ENCODE measurements at regions not wholly inside any gene's neighbourhood (a gene's known extent, or its start where the extent isn't known, plus 50 kb on each side); places are given as distances from the start of the nearest gene placed in this dataset.
A peak's percentile ranks its signal among the peaks of the same experiment; 100 is the strongest.

- Mint-ChIP-seq H3K4me1 (ENCODE audit: low read depth) (peaks cover 4% of the 10 kb centered on the region), H3K27ac (no peak overlapping the region), H3K36me3 (peaks cover 4% of the 10 kb centered on the region), H3K27me3 (peaks cover 49% of the 10 kb centered on the region), H3K9me3 (ENCODE audit: low read depth) (no peaks in the 10 kb centered on the region), H3K4me3 (peak overlapping the region; percentile 27)
These were observed 104.8 kb upstream of the DIO3 start for GRCh38 chr14:101456246-101457175.

- H3K4me3 Mint-ChIP-seq, result no peak overlapping the region
- peaks cover 4% of the 10 kb centered on the region for H3K4me1 Mint-ChIP-seq (ENCODE audit: low read depth)
- peaks cover 46% of the 10 kb centered on the region for H3K27me3 Mint-ChIP-seq
- no peak overlapping the region for H3K27ac Mint-ChIP-seq
- no peaks in the 10 kb centered on the region for H3K9me3 Mint-ChIP-seq (ENCODE audit: low read depth)
- peaks cover 4% of the 10 kb centered on the region for H3K36me3 Mint-ChIP-seq
These were observed 103.9 kb upstream of the DIO3 start for GRCh38 chr14:101457301-101457935.

DNA sequence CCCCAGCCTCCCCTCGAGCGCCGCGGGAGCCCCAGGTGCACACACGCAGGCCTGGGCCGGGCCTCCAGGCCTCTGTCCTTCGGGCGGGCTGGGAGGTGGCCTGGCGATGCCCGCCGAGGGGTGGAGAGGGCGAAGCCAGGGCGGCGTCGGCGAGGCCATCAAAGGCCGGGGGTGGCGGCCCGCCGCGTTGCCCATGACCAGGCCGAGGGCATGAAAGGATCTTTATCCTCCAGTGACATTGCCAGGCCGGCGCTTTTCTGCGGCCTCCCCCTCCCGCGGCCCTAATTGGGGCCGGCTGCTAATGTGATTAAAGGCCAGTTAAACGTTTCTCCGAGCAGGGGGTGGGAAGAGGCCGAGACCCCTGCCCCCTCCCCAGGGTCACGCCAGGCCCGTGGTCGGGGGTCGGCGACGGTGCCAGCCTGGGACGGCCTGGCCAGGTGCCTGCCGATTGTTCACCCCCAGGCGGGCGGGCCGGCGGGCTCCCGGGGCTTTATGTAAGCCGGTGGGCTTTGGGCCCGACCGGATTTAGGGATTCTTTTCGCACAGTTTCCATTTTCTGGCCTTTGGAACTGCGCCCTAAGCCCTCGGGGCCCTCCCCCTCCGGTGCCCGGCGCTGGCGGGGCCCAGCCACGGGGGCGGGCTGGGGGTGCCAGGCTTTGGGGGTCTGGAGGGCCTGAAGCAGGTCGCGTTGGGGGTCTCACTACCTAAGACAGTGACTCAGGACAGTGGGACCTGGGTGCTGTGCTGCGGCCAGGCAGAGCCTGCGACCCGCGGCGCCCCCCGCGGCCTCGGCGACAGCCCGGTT, 103.2 kb upstream of the DIO3 start:
- H3K9me3 Mint-ChIP-seq (ENCODE audit: low read depth), result no peaks in the 10 kb centered on the region
- peaks cover 43% of the 10 kb centered on the region for H3K27me3 Mint-ChIP-seq
- peaks cover 4% of the 10 kb centered on the region for H3K36me3 Mint-ChIP-seq
- peaks cover 4% of the 10 kb centered on the region for H3K4me1 Mint-ChIP-seq (ENCODE audit: low read depth)
- H3K27ac Mint-ChIP-seq, result no peak overlapping the region
- no peak overlapping the region for H3K4me3 Mint-ChIP-seq

GRCh38 chr14:101458741-101459550, 102.3 kb upstream of the DIO3 start:
- Mint-ChIP-seq H3K27me3 (peaks cover 38% of the 10 kb centered on the region), H3K36me3 (peaks cover 4% of the 10 kb centered on the region), H3K4me3 (peak overlapping the region; percentile 30), H3K27ac (no peak overlapping the region), H3K4me1 (ENCODE audit: low read depth) (peaks cover 4% of the 10 kb centered on the region), H3K9me3 (ENCODE audit: low read depth) (no peaks in the 10 kb centered on the region)

- Mint-ChIP-seq H3K27ac (no peak overlapping the region), H3K4me3 (no peak overlapping the region), H3K9me3 (ENCODE audit: low read depth) (no peaks in the 10 kb centered on the region), H3K36me3 (peaks cover 2% of the 10 kb centered on the region), H3K27me3 (peaks cover 33% of the 10 kb centered on the region), H3K4me1 (ENCODE audit: low read depth) (peaks cover 4% of the 10 kb centered on the region)
These were observed 101.8 kb upstream of the DIO3 start for GRCh38 chr14:101459551-101459900.

GRCh38 chr14:101460521-101460920, 100.8 kb upstream of the DIO3 start:
- Mint-ChIP-seq H3K27ac (no peak overlapping the region), H3K36me3 (peaks cover 2% of the 10 kb centered on the region), H3K9me3 (ENCODE audit: low read depth) (no peaks in the 10 kb centered on the region), H3K27me3 (peaks cover 25% of the 10 kb centered on the region), H3K4me1 (ENCODE audit: low read depth) (peaks cover 4% of the 10 kb centered on the region), H3K4me3 (no peak overlapping the region)

DNA sequence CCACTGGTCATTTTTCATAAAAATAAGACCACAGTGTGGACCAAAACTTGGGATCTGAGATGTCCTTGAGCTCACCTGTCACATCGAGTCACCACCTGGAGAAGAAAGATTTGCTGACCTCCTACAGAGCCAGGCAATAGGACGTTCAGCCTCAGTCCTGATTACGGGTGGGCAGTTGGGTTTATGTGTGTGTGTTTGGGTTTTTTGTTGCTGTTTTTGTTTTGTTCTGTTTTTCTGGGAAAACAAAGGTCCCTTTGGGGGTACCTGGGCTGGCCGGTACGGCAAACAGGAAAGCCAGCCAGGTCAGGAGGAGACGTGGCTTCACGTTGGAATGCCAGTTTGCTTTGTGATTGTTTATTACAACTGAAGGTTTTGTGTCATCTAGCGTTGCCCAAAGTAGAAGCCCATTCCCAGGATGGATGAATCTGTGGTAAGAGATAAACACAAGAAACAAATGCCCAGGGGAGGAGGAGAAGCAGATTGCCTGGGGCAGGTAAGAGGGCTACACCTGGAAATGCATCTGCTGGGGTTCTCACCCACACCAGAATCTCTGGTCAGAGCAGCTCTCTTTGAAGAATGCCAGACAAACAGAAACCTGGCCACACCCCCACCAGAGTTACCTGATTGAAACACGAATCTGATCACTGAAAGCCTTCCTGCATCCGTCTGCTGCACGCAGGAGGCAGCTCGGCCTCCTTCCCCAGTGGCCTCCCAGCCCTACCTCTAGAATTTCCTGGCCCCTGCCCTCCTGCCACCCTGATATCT, 100.1 kb upstream of the DIO3 start:
- Mint-ChIP-seq H3K27me3 (peaks cover 19% of the 10 kb centered on the region), H3K27ac (no peak overlapping the region), H3K4me1 (ENCODE audit: low read depth) (peaks cover 4% of the 10 kb centered on the region), H3K36me3 (peaks cover 2% of the 10 kb centered on the region), H3K4me3 (no peak overlapping the region), H3K9me3 (ENCODE audit: low read depth) (no peaks in the 10 kb centered on the region)

GRCh38 chr14:101461891-101462290, 99.4 kb upstream of the DIO3 start:
- peaks cover 2% of the 10 kb centered on the region for H3K36me3 Mint-ChIP-seq

DNA sequence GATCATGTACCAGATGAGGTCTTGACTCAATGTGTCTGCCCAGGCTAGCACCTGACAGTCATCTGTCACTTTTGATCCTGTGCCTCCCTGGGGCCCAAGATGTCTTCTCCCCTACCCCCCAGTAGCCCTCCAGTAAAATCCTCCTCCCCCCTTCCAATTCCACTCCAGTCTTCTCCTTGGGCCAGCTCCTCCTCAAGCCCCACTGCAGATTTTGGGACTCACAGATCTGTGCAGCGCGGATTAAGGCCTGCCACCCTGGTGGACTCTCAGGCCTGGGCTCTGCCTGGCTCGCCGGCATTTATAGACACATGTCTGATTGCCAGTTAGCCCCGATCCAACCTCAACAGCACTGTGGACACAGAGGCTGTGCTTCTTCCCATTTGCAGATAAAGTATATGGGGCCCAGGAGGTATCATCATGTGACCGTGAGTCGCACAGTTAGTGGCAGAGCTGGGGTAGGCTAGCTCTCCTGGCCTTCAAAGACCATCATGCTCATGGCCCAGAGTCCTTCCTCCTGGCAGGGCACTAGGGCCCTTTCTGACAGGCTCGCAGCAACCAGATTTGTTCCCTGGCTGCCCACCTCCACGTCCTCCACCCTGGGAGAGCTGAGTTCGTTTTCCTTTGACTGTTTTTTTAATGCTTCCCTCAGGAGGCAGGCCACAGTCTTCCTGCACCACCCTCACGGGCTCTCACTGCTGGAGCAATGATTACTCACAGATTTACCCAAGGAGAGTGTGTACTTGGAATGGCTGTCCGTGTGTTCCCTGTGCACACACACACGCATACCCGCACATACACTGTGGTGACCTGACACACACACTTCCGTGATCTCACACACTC, 98.3 kb upstream of the DIO3 start:
- no peaks in the 10 kb centered on the region for H3K4me1 Mint-ChIP-seq (ENCODE audit: low read depth)
- H3K36me3 Mint-ChIP-seq, result peaks cover 2% of the 10 kb centered on the region
- no peak overlapping the region for H3K4me3 Mint-ChIP-seq
- H3K27ac Mint-ChIP-seq, result no peak overlapping the region
- H3K27me3 Mint-ChIP-seq, result peaks cover 10% of the 10 kb centered on the region
- H3K9me3 Mint-ChIP-seq (ENCODE audit: low read depth), result no peaks in the 10 kb centered on the region

More at GRCh38 chr14:101461891-101462290, 99.4 kb upstream of the DIO3 start:
- no peak overlapping the region for H3K27ac Mint-ChIP-seq
- no peak overlapping the region for H3K4me3 Mint-ChIP-seq
- peaks cover 12% of the 10 kb centered on the region for H3K27me3 Mint-ChIP-seq
- H3K9me3 Mint-ChIP-seq (ENCODE audit: low read depth), result no peaks in the 10 kb centered on the region
- peaks cover 2% of the 10 kb centered on the region for H3K4me1 Mint-ChIP-seq (ENCODE audit: low read depth)

- no peaks in the 10 kb centered on the region for H3K9me3 Mint-ChIP-seq (ENCODE audit: low read depth)
- H3K27me3 Mint-ChIP-seq, result peaks cover 10% of the 10 kb centered on the region
- H3K4me3 Mint-ChIP-seq, result no peak overlapping the region
- no peak overlapping the region for H3K27ac Mint-ChIP-seq
- peaks cover 2% of the 10 kb centered on the region for H3K36me3 Mint-ChIP-seq
- H3K4me1 Mint-ChIP-seq (ENCODE audit: low read depth), result no peaks in the 10 kb centered on the region
These were observed 97.6 kb upstream of the DIO3 start for GRCh38 chr14:101463566-101464171.

DNA sequence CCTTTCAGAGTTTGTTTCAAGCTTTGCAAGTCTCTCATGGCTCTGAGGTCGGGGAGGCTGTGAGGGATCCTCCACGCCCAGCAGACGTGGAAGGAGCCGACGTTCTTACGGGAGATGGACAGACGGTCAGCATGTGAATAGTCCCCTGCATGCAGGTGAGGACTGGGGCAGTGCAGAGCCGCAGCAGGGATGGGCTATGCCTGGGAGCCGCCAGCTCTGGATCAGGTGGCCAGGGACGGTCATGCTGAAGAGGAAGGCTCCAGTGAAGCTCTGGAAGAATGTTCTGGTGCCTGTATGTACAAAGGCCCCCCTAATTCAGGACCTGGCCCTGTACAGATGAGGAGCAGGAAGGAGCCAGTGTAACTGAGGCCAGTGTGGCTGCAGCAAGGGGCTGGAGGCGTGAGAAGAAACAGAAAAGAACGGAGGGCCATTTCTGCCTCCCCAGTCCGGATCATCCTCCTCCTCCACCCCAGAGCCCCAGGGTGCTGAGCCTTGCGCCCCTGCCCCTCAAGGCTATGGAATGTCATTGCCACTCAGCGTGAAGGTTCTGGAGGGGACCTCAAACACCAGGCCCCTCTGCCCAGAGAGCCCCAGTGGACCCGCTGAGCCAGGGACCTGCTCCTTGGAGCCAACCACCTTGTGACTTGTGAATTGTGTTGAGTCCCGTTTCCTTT, 96.8 kb upstream of the DIO3 start:
- H3K9me3 Mint-ChIP-seq (ENCODE audit: low read depth), result no peaks in the 10 kb centered on the region
- H3K4me3 Mint-ChIP-seq, result no peak overlapping the region
- peaks cover 2% of the 10 kb centered on the region for H3K36me3 Mint-ChIP-seq
- H3K27ac Mint-ChIP-seq, result no peak overlapping the region
- H3K27me3 Mint-ChIP-seq, result peaks cover 10% of the 10 kb centered on the region
- H3K4me1 Mint-ChIP-seq (ENCODE audit: low read depth), result no peaks in the 10 kb centered on the region

- no peaks in the 10 kb centered on the region for H3K4me1 Mint-ChIP-seq (ENCODE audit: low read depth)
- peaks cover 2% of the 10 kb centered on the region for H3K36me3 Mint-ChIP-seq
- no peak overlapping the region for H3K4me3 Mint-ChIP-seq
- H3K27ac Mint-ChIP-seq, result no peak overlapping the region
- peaks cover 7% of the 10 kb centered on the region for H3K27me3 Mint-ChIP-seq
- no peaks in the 10 kb centered on the region for H3K9me3 Mint-ChIP-seq (ENCODE audit: low read depth)
These were observed 96.1 kb upstream of the DIO3 start for GRCh38 chr14:101464984-101465794.

Measured in activated naive CD8-positive, alpha-beta T cell (primary cell).